ENCODE measurements at regions not wholly inside any gene's neighbourhood (a gene's known extent, or its start where the extent isn't known, plus 50 kb on each side); places are given as distances from the start of the nearest gene placed in this dataset.

DNA sequence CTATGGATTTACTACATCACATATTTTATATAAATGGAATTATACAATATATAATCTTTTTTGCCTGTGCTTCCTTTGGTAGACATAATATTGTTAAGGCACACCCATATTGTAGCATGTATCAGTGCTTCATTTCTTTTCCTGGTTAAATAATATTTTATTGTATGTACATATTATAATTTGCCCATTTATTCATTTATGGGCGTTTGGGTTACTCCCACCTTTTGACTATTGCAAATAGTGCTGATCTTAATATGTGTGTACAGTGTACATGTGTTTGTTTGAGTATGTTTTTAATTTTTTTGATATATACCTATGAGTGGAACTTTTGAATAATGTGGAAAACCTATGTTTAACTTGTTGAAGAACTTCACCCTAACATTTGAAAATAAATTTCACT, 804.2 kb downstream of the DHX35 start:
- intact Hi-C loops (cut with micrococcal nuclease), result no loop called here
- Histone ChIP-seq H3K9ac (replicated peaks; ENCODE audit: extremely low read depth, insufficient read depth, low read length) (no peak overlapping the region), H3K9me3 (replicated peaks; ENCODE audit: control insufficient read depth, insufficient read depth, low read length) (no peaks in the 10 kb centered on the region), H3K4me1 (ENCODE audit: control insufficient read depth, extremely low read depth, insufficient read depth, low read length) (no peaks in the 10 kb centered on the region), H3K4me2 (ENCODE audit: insufficient read depth, low read length) (no peak overlapping the region), H3K9me1 (replicated peaks; ENCODE audit: control insufficient read depth, extremely low read depth, insufficient read depth, low read length) (no peaks in the 10 kb centered on the region), H3K36me3 (ENCODE audit: control insufficient read depth in 2 of 2, extremely low read depth in 1 of 2, insufficient read depth in 2 of 2, low read length in 2 of 2) (no peaks in the 10 kb centered on the region), H3K27me3 (ENCODE audit: control insufficient read depth in 2 of 2, insufficient read depth in 2 of 2, low read length in 2 of 2) (no peaks in the 10 kb centered on the region), H2AFZ (ENCODE audit: low read depth, low read length) (no peak overlapping the region), H3K27ac (ENCODE audit: insufficient read depth, low read depth, low read length) (no peak overlapping the region), H3K4me3 (replicated peaks in 1 of 3; ENCODE audit: insufficient read depth in 1 of 3, low read depth in 1 of 3, low read length in 3 of 3) (no peak overlapping the region), H4K20me1 (replicated peaks; ENCODE audit: control insufficient read depth, extremely low read depth, insufficient read depth, low read length) (no peaks in the 10 kb centered on the region), H3K79me2 (ENCODE audit: control insufficient read depth, insufficient read depth, low read length) (no peaks in the 10 kb centered on the region)
- no peak for FAIRE-seq
- dilution Hi-C loops (cut with MboI; ENCODE audit: extremely low pct_ligation_motif_present, low sequenced_read_pairs), result no loop called here
- CTCF ChIA-PET, result no interaction called here
- BruUV-seq (replicated peaks), result no TSS peak
- no peak for DNase-seq (ENCODE audit: low read depth, low spot score)
- TF ChIP-seq POLR2A (IDR thresholded peaks at IDR 0.05; ENCODE audit: low read depth, low read length) (no peak), MYC (IDR thresholded peaks at IDR 0.05; ENCODE audit: low read depth, low read length) (no peak), POLR2AphosphoS5 (IDR thresholded peaks at IDR 0.05; ENCODE audit: insufficient read depth, low read depth, low read length) (no peak)
- POLR2A ChIA-PET, result no interaction called here

DNA sequence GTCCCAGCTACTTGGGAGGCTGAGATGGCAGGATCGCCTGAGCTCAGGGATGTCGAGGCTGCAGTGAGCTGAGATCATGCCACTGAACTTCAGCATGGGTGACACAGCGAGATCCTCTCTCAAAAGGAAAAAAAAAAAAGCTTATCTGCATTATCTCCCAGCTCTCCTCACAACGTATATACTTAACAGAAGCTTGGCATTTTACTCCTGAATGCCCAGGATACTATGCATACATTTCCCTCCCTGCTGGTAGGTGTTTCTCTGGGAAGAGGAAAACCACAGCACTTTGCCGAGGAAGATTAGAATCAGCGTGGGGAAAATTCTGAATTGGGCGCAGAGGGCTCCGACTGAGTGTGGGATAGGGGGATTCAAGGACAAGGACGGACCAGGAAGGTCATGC, 800.6 kb downstream of the DHX35 start:
- Histone ChIP-seq H3K4me3 (replicated peaks in 1 of 3; ENCODE audit: insufficient read depth in 1 of 3, low read depth in 1 of 3, low read length in 3 of 3) (no peak overlapping the region), H3K9me1 (replicated peaks; ENCODE audit: control insufficient read depth, extremely low read depth, insufficient read depth, low read length) (no peaks in the 10 kb centered on the region), H3K9ac (replicated peaks; ENCODE audit: extremely low read depth, insufficient read depth, low read length) (no peak overlapping the region), H3K79me2 (ENCODE audit: control insufficient read depth, insufficient read depth, low read length) (no peaks in the 10 kb centered on the region), H2AFZ (ENCODE audit: low read depth, low read length) (no peak overlapping the region), H3K9me3 (replicated peaks; ENCODE audit: control insufficient read depth, insufficient read depth, low read length) (no peaks in the 10 kb centered on the region), H3K4me2 (ENCODE audit: insufficient read depth, low read length) (no peak overlapping the region), H3K27ac (ENCODE audit: insufficient read depth, low read depth, low read length) (no peak overlapping the region), H3K4me1 (ENCODE audit: control insufficient read depth, extremely low read depth, insufficient read depth, low read length) (no peaks in the 10 kb centered on the region), H3K27me3 (ENCODE audit: control insufficient read depth in 2 of 2, insufficient read depth in 2 of 2, low read length in 2 of 2) (no peaks in the 10 kb centered on the region), H3K36me3 (ENCODE audit: control insufficient read depth in 2 of 2, extremely low read depth in 1 of 2, insufficient read depth in 2 of 2, low read length in 2 of 2) (no peaks in the 10 kb centered on the region), H4K20me1 (replicated peaks; ENCODE audit: control insufficient read depth, extremely low read depth, insufficient read depth, low read length) (no peaks in the 10 kb centered on the region)
- FAIRE-seq (no peak), DNase-seq (ENCODE audit: low read depth, low spot score) (no peak)
- intact Hi-C loops (cut with micrococcal nuclease), result no loop called here
- dilution Hi-C loops (cut with MboI; ENCODE audit: extremely low pct_ligation_motif_present, low sequenced_read_pairs), result no loop called here
- TF ChIP-seq POLR2AphosphoS5 (IDR thresholded peaks at IDR 0.05; ENCODE audit: insufficient read depth, low read depth, low read length) (no peak), POLR2A (IDR thresholded peaks at IDR 0.05; ENCODE audit: low read depth, low read length) (no peak), JUN (IDR thresholded peaks at IDR 0.05; ENCODE audit: borderline replicate concordance, insufficient read depth, insufficient read length, low read depth) (no peak)
- BruUV-seq (replicated peaks), result no TSS peak
- CTCF ChIA-PET, result no interaction called here
- POLR2A ChIA-PET, result no interaction called here
